ENCODE measurements at regions not wholly inside any gene's neighbourhood (a gene's known extent, or its start where the extent isn't known, plus 50 kb on each side); places are given as distances from the start of the nearest gene placed in this dataset.

GRCh38 chr16:55008836-55009510 is 78.3 kb downstream of the IRX5 start:
- no peak for DNase-seq (ENCODE audit: low spot score)
- Histone ChIP-seq H3K36me3 (no peaks in the 10 kb centered on the region), H3K27me3 (replicated peaks; ENCODE audit: insufficient read depth) (no peaks in the 10 kb centered on the region), H3K4me3 (no peak overlapping the region), H3K4me1 (ENCODE audit: control insufficient read depth in 1 of 2, low read depth in 2 of 2) (no peaks in the 10 kb centered on the region), H3K9me3 (no peaks in the 10 kb centered on the region), H3K27ac (no peak overlapping the region)
- TF ChIP-seq CTCF (IDR thresholded peaks at IDR 0.05), result no peak
- no peak for ATAC-seq (ENCODE audit: insufficient number of reproducible peaks, low FRiP score, low read depth)

GRCh38 chr16:55009581-55009980 is 78.9 kb downstream of the IRX5 start:
- H3K4me3 ChIP-seq, result no peak overlapping the region
- no peak for DNase-seq (ENCODE audit: low spot score)
- no peaks in the 10 kb centered on the region for H3K4me1 ChIP-seq (ENCODE audit: control insufficient read depth in 1 of 2, low read depth in 2 of 2)
- H3K27me3 ChIP-seq (replicated peaks; ENCODE audit: insufficient read depth), result no peaks in the 10 kb centered on the region
- no peak for TF ChIP-seq CTCF (IDR thresholded peaks at IDR 0.05)
- ATAC-seq (ENCODE audit: insufficient number of reproducible peaks, low FRiP score, low read depth), result no peak
- no peaks in the 10 kb centered on the region for H3K36me3 ChIP-seq
- no peaks in the 10 kb centered on the region for H3K9me3 ChIP-seq
- H3K27ac ChIP-seq, result no peak overlapping the region

GRCh38 chr16:55010492-55011160 is 80.0 kb downstream of the IRX5 start:
- no peaks in the 10 kb centered on the region for H3K27me3 ChIP-seq (replicated peaks; ENCODE audit: insufficient read depth)
- no peak overlapping the region for H3K27ac ChIP-seq

GRCh38 chr16:55012362-55012761 is 81.7 kb downstream of the IRX5 start:
- ATAC-seq (ENCODE audit: insufficient number of reproducible peaks, low FRiP score, low read depth) (no peak), DNase-seq (ENCODE audit: low spot score) (no peak)
- Histone ChIP-seq H3K27ac (no peak overlapping the region), H3K9me3 (no peaks in the 10 kb centered on the region), H3K4me1 (ENCODE audit: control insufficient read depth in 1 of 2, low read depth in 2 of 2) (no peaks in the 10 kb centered on the region), H3K36me3 (no peaks in the 10 kb centered on the region), H3K27me3 (replicated peaks; ENCODE audit: insufficient read depth) (no peaks in the 10 kb centered on the region), H3K4me3 (no peak overlapping the region)
- no peak for TF ChIP-seq CTCF (IDR thresholded peaks at IDR 0.05)

More at GRCh38 chr16:55010492-55011160, 80.0 kb downstream of the IRX5 start:
- no peaks in the 10 kb centered on the region for H3K4me1 ChIP-seq (ENCODE audit: control insufficient read depth in 1 of 2, low read depth in 2 of 2)
- H3K4me3 ChIP-seq, result no peak overlapping the region
- ATAC-seq (ENCODE audit: insufficient number of reproducible peaks, low FRiP score, low read depth), result no peak
- no peaks in the 10 kb centered on the region for H3K9me3 ChIP-seq
- no peak for DNase-seq (ENCODE audit: low spot score)
- H3K36me3 ChIP-seq, result no peaks in the 10 kb centered on the region
- no peak for TF ChIP-seq CTCF (IDR thresholded peaks at IDR 0.05)

- no peak overlapping the region for H3K4me3 ChIP-seq
- ATAC-seq (ENCODE audit: insufficient number of reproducible peaks, low FRiP score, low read depth), result no peak
- no peak overlapping the region for H3K27ac ChIP-seq
- no peak for DNase-seq (ENCODE audit: low spot score)
- TF ChIP-seq CTCF (IDR thresholded peaks at IDR 0.05), result no peak
- H3K27me3 ChIP-seq (replicated peaks; ENCODE audit: insufficient read depth), result no peaks in the 10 kb centered on the region
- no peaks in the 10 kb centered on the region for H3K9me3 ChIP-seq
- H3K4me1 ChIP-seq (ENCODE audit: control insufficient read depth in 1 of 2, low read depth in 2 of 2), result no peaks in the 10 kb centered on the region
- no peaks in the 10 kb centered on the region for H3K36me3 ChIP-seq
Measured at GRCh38 chr16:55012793-55013192, 82.1 kb downstream of the IRX5 start.

Measured in thoracic aorta (tissue), 2 donors.